Thoracic aorta (tissue), 2 donors: ENCODE measurements at regions not wholly inside any gene's neighbourhood (a gene's known extent, or its start where the extent isn't known, plus 50 kb on each side); places are given as distances from the start of the nearest gene placed in this dataset.

Experiments
- ATAC-seq: fragments of 150-250 bp; one replicate; pipeline ENCODE4 v1.8.0; 2017; ENCODE audit warnings: low read depth; ENCODE audit not compliant: insufficient number of reproducible peaks, low FRiP score
- DNase-seq: peaks from one replicate; pipeline ENCODE4 v3.0.0-alpha.2; 2020; ENCODE audit warnings: low spot score
- H3K27ac ChIP-seq, 2 donors: fragments of 200-600 bp; sonication (generic); 1 replicate in 1 of 2; 2 replicates in 1 of 2; pipeline ENCODE4 v1.5.1; 2016; ENCODE audit warnings: mild to moderate bottlenecking in 2 of 2, moderate library complexity in 2 of 2
- H3K27me3 ChIP-seq: fragments of 200-600 bp; sonication (generic); replicated peaks from 2 replicates; pipeline ENCODE4 v1.6.0; 2016; ENCODE audit warnings: mild to moderate bottlenecking; ENCODE audit not compliant: insufficient read depth
- H3K36me3 ChIP-seq: fragments of 200-600 bp; sonication (generic); one replicate; pipeline ENCODE4 v1.5.1; 2016
- H3K4me1 ChIP-seq, 2 donors: fragments of 200-600 bp; sonication (generic); 1 replicate in 1 of 2; 2 replicates in 1 of 2; pipeline versions ENCODE4 v1.5.1 to v1.6.0; 2016; ENCODE audit warnings: low read depth in 2 of 2, mild to moderate bottlenecking in 1 of 2; ENCODE audit not compliant: control insufficient read depth in 1 of 2
- H3K4me3 ChIP-seq: fragments of 200-600 bp; sonication (generic); 2 replicates; pipeline ENCODE4 v1.5.1; 2016; ENCODE audit warnings: mild to moderate bottlenecking
- H3K9me3 ChIP-seq: fragments of 200-600 bp; sonication (generic); 2 replicates; pipeline ENCODE4 v1.5.1; 2016
- CTCF ChIP-seq: fragments of 200-600 bp; sonication (generic); IDR thresholded peaks from one replicate; pipeline ENCODE4 v1.5.1; 2019; ENCODE audit warnings: antibody characterized with exemption

GRCh38 chr20:12198281-12198680, 280.6 kb downstream of the BTBD3 start:
- Histone ChIP-seq H3K27ac (no peak overlapping the region), H3K36me3 (no peaks in the 10 kb centered on the region), H3K4me3 (no peak overlapping the region), H3K9me3 (no peaks in the 10 kb centered on the region), H3K27me3 (no peaks in the 10 kb centered on the region), H3K4me1 (no peaks in the 10 kb centered on the region)
- no peak for TF ChIP-seq CTCF
- ATAC-seq (no peak), DNase-seq (no peak)

GRCh38 chr20:12199703-12200102, 282.0 kb downstream of the BTBD3 start:
- Histone ChIP-seq H3K4me1 (no peaks in the 10 kb centered on the region), H3K27me3 (no peaks in the 10 kb centered on the region), H3K27ac (no peak overlapping the region), H3K4me3 (no peak overlapping the region), H3K9me3 (no peaks in the 10 kb centered on the region), H3K36me3 (no peaks in the 10 kb centered on the region)
- DNase-seq, result no peak
- ATAC-seq, result no peak
- TF ChIP-seq CTCF, result no peak

- no peaks in the 10 kb centered on the region for H3K27me3 ChIP-seq
- H3K4me3 ChIP-seq, result no peak overlapping the region
- no peaks in the 10 kb centered on the region for H3K36me3 ChIP-seq
- no peak overlapping the region for H3K27ac ChIP-seq
- H3K4me1 ChIP-seq, result no peaks in the 10 kb centered on the region
- TF ChIP-seq CTCF, result no peak
- DNase-seq (no peak), ATAC-seq (no peak)
- H3K9me3 ChIP-seq, result no peaks in the 10 kb centered on the region
These were observed 283.7 kb downstream of the BTBD3 start for GRCh38 chr20:12201289-12201991.

GRCh38 chr20:12203399-12203798, 285.7 kb downstream of the BTBD3 start:
- H3K4me3 ChIP-seq, result no peak overlapping the region
- no peaks in the 10 kb centered on the region for H3K27me3 ChIP-seq
- H3K27ac ChIP-seq, result no peak overlapping the region
- no peaks in the 10 kb centered on the region for H3K9me3 ChIP-seq
- DNase-seq (no peak), ATAC-seq (no peak)
- no peaks in the 10 kb centered on the region for H3K36me3 ChIP-seq
- no peaks in the 10 kb centered on the region for H3K4me1 ChIP-seq
- no peak for TF ChIP-seq CTCF

- no peaks in the 10 kb centered on the region for H3K27me3 ChIP-seq
- ATAC-seq (no peak), DNase-seq (no peak)
- no peaks in the 10 kb centered on the region for H3K4me1 ChIP-seq
- H3K9me3 ChIP-seq, result no peaks in the 10 kb centered on the region
- H3K27ac ChIP-seq, result no peak overlapping the region
- no peaks in the 10 kb centered on the region for H3K36me3 ChIP-seq
- no peak overlapping the region for H3K4me3 ChIP-seq
- no peak for TF ChIP-seq CTCF
These were observed 286.3 kb downstream of the BTBD3 start for GRCh38 chr20:12203981-12204380.
